ENCODE measurements at regions not wholly inside any gene's neighbourhood (a gene's known extent, or its start where the extent isn't known, plus 50 kb on each side); places are given as distances from the start of the nearest gene placed in this dataset.

GRCh38 chr5:74143721-74144330 lies 496.7 kb downstream of the ENC1 start:
- H3K4me3 ChIP-seq (replicated peaks in 1 of 2; ENCODE audit: low read depth in 1 of 2, low read length in 2 of 2), result no peak overlapping the region
- RAD21 ChIA-PET (ENCODE audit: low non-redundant PET in 1 of 2, low total read pairs in 2 of 2, uncharacterized antibody in 2 of 2, unreplicated experiment in 2 of 2), result interaction anchor here in 1 of 2 experiments (0.6 kb wide), 1 partner anchor 244 kb away, joined by 3 read pairs; no protein-coding TSS in a partner anchor
- POLR2A ChIA-PET, result no interaction called here
- ATAC-seq (no peak), DNase-seq (ENCODE audit: low read depth, low spot score) (no peak)
- no peaks in the 10 kb centered on the region for H3K9me3 ChIP-seq (ENCODE audit: control insufficient read depth in 1 of 2, insufficient read depth in 1 of 2, low read depth in 1 of 2, low read length in 2 of 2)
- H4K20me1 ChIP-seq (ENCODE audit: insufficient read depth), result no peaks in the 10 kb centered on the region
- BruUV-seq (replicated peaks), result no TSS peak
- H2AFZ ChIP-seq (ENCODE audit: low read depth, low read length, poor library complexity, severe bottlenecking), result no peak overlapping the region
- no peaks in the 10 kb centered on the region for H3K79me2 ChIP-seq (ENCODE audit: insufficient read depth, low read length)
- no peak overlapping the region for H3K9ac ChIP-seq (ENCODE audit: low read length)
- intact Hi-C loops (cut with micrococcal nuclease), result no loop called here
- H3K27ac ChIP-seq (ENCODE audit: low read depth, low read length), result no peak overlapping the region
- CTCF ChIA-PET, result no interaction called here
- no peaks in the 10 kb centered on the region for H3K36me3 ChIP-seq (ENCODE audit: control insufficient read depth in 1 of 2, insufficient read depth in 2 of 2, low read length in 2 of 2)
- no peaks in the 10 kb centered on the region for H3K4me1 ChIP-seq (ENCODE audit: control insufficient read depth in 1 of 2, insufficient read depth in 2 of 2, low read length in 2 of 2)
- TF ChIP-seq ELF1 (IDR thresholded peaks at IDR 0.05; ENCODE audit: borderline replicate concordance, low read depth), result no peak
- no peak for TF ChIP-seq CBX3 (IDR thresholded peaks at IDR 0.05; ENCODE audit: low read depth)
- TF ChIP-seq ZNF274 (IDR thresholded peaks at IDR 0.05; ENCODE audit: low read depth, low read length), result no peak
- no peak for TF ChIP-seq CTCF (IDR thresholded peaks at IDR 0.05 in 2 of 3, conservative IDR thresholded peaks at IDR 0.05 in 1 of 3; ENCODE audit: borderline replicate concordance in 1 of 3, insufficient read depth in 1 of 3, low read depth in 2 of 3, low read length in 2 of 3)
- H3K27me3 ChIP-seq (ENCODE audit: insufficient read depth, low read length), result no peaks in the 10 kb centered on the region
- no peaks in the 10 kb centered on the region for H3K9me2 ChIP-seq (ENCODE audit: insufficient read depth)
- no peak overlapping the region for H3K4me2 ChIP-seq (ENCODE audit: low read length)

- no peak for DNase-seq (ENCODE audit: low read depth, low spot score)
- no peaks in the 10 kb centered on the region for H4K20me1 ChIP-seq (ENCODE audit: insufficient read depth)
- intact Hi-C loops (cut with micrococcal nuclease), result no loop called here
- RAD21 ChIA-PET (ENCODE audit: low non-redundant PET in 1 of 2, low total read pairs in 2 of 2, uncharacterized antibody in 2 of 2, unreplicated experiment in 2 of 2), result no interaction called here
- no peak overlapping the region for H3K9ac ChIP-seq (ENCODE audit: low read length)
- no peak for ATAC-seq
- H3K36me3 ChIP-seq (ENCODE audit: control insufficient read depth in 1 of 2, insufficient read depth in 2 of 2, low read length in 2 of 2), result no peaks in the 10 kb centered on the region
- H3K27ac ChIP-seq (ENCODE audit: low read depth, low read length), result no peak overlapping the region
- no peaks in the 10 kb centered on the region for H3K79me2 ChIP-seq (ENCODE audit: insufficient read depth, low read length)
- H3K9me3 ChIP-seq (ENCODE audit: control insufficient read depth in 1 of 2, insufficient read depth in 1 of 2, low read depth in 1 of 2, low read length in 2 of 2), result no peaks in the 10 kb centered on the region
- POLR2A ChIA-PET, result no interaction called here
- H2AFZ ChIP-seq (ENCODE audit: low read depth, low read length, poor library complexity, severe bottlenecking), result no peak overlapping the region
- no peaks in the 10 kb centered on the region for H3K9me2 ChIP-seq (ENCODE audit: insufficient read depth)
- no TSS peak for BruUV-seq (replicated peaks)
- no peaks in the 10 kb centered on the region for H3K4me1 ChIP-seq (ENCODE audit: control insufficient read depth in 1 of 2, insufficient read depth in 2 of 2, low read length in 2 of 2)
- CTCF ChIA-PET, result no interaction called here
- H3K27me3 ChIP-seq (ENCODE audit: insufficient read depth, low read length), result no peaks in the 10 kb centered on the region
- no peak overlapping the region for H3K4me2 ChIP-seq (ENCODE audit: low read length)
- no peak overlapping the region for H3K4me3 ChIP-seq (replicated peaks in 1 of 2; ENCODE audit: low read depth in 1 of 2, low read length in 2 of 2)
- TF ChIP-seq CTCF (IDR thresholded peaks at IDR 0.05 in 2 of 3, conservative IDR thresholded peaks at IDR 0.05 in 1 of 3; ENCODE audit: borderline replicate concordance in 1 of 3, insufficient read depth in 1 of 3, low read depth in 2 of 3, low read length in 2 of 3) (no peak), POLR2A (IDR thresholded peaks at IDR 0.05; ENCODE audit: borderline replicate concordance, extremely low read depth, insufficient read depth, insufficient read length) (no peak), REST (IDR thresholded peaks at IDR 0.05; ENCODE audit: low read depth) (no peak), CEBPB (IDR thresholded peaks at IDR 0.05; ENCODE audit: low read depth) (no peak), ZFX (IDR thresholded peaks at IDR 0.05) (no peak), POLR2AphosphoS5 (IDR thresholded peaks at IDR 0.05; ENCODE audit: low read depth, low read length) (no peak), EZH2 (IDR thresholded peaks at IDR 0.05) (no peak), SP1 (IDR thresholded peaks at IDR 0.05; ENCODE audit: low read depth) (no peak), ELF1 (IDR thresholded peaks at IDR 0.05; ENCODE audit: borderline replicate concordance, low read depth) (no peak), YY1 (IDR thresholded peaks at IDR 0.05; ENCODE audit: extremely low read depth, insufficient replicate concordance, low read depth, low read length) (no peak)
Measured at GRCh38 chr5:74143151-74143550, 497.4 kb downstream of the ENC1 start.
